ENCODE measurements at regions not wholly inside any gene's neighbourhood (a gene's known extent, or its start where the extent isn't known, plus 50 kb on each side); places are given as distances from the start of the nearest gene placed in this dataset.

DNA sequence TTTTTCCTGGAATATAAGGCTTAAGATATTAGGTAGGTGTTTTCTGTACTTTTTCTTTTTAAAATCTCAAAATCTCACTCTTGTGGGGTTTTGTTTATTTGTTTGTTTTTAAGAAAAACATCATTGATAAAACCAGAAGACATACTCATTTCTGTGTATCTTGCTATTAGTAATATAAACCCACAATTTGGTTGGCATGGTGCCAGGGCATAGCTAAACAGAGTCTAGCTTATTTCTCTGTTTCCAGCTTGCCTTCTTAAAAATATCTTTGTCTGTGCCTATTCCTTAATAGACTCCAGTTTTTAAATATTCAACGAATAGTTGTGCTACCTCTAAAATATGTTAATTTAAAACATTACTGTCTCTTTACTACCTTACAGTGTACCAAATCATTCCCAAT is 1121.9 kb upstream of the PCDH20 start:
- no peaks in the 10 kb centered on the region for H3K9me3 ChIP-seq (ENCODE audit: control insufficient read depth, low read length)
- H3K27ac ChIP-seq: no peak overlapping the region
- H3K36me3 ChIP-seq (ENCODE audit: control insufficient read depth, insufficient read depth, low read length): no peaks in the 10 kb centered on the region
- no peaks in the 10 kb centered on the region for H3K4me1 ChIP-seq
- H3K79me2 ChIP-seq: no peaks in the 10 kb centered on the region
- no peaks in the 10 kb centered on the region for H3K27me3 ChIP-seq (ENCODE audit: control insufficient read depth, insufficient read depth, low read length)
- no peak overlapping the region for H3K9ac ChIP-seq
- no peak overlapping the region for H3K4me3 ChIP-seq (ENCODE audit: low read depth, low read length)
- H3K4me2 ChIP-seq (ENCODE audit: low read length): no peak overlapping the region
- TF ChIP-seq CTCF (IDR thresholded peaks at IDR 0.05): no peak
- no peak overlapping the region for H2AFZ ChIP-seq

DNA sequence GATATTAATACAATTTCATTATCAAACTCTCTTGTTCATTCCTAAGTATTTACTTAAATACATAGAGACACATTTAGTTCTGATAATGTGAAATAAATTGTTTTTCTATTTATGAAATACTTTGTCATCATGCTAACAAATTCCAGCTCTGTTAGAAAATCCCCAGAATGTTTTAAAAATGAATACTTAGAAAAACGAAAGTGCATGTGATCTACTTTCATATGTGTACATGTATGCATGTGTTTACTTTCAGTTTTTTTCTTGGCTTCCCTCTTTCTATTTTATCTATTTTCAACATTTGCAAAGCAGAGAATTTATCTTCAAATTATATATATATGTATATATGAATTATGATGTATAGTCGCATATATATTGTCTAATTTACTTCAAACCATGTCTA is 1110.0 kb upstream of the PCDH20 start:
- Histone ChIP-seq H3K36me3 (ENCODE audit: control insufficient read depth, insufficient read depth, low read length) (no peaks in the 10 kb centered on the region), H2AFZ (no peak overlapping the region), H3K27me3 (ENCODE audit: control insufficient read depth, insufficient read depth, low read length) (no peaks in the 10 kb centered on the region), H3K4me1 (no peaks in the 10 kb centered on the region), H3K9ac (no peak overlapping the region), H3K4me2 (ENCODE audit: low read length) (no peak overlapping the region), H3K4me3 (ENCODE audit: low read depth, low read length) (no peak overlapping the region), H3K79me2 (no peaks in the 10 kb centered on the region), H3K27ac (no peak overlapping the region), H3K9me3 (ENCODE audit: control insufficient read depth, low read length) (no peaks in the 10 kb centered on the region)
- no peak for TF ChIP-seq CTCF (IDR thresholded peaks at IDR 0.05)

GRCh38 chr13:62524498-62524897 is 1108.8 kb upstream of the PCDH20 start:
- Histone ChIP-seq H3K79me2 (no peaks in the 10 kb centered on the region), H3K27ac (no peak overlapping the region), H3K9me3 (ENCODE audit: control insufficient read depth, low read length) (no peaks in the 10 kb centered on the region), H3K27me3 (ENCODE audit: control insufficient read depth, insufficient read depth, low read length) (no peaks in the 10 kb centered on the region), H3K4me1 (no peaks in the 10 kb centered on the region), H3K9ac (no peak overlapping the region), H3K4me2 (ENCODE audit: low read length) (no peak overlapping the region), H2AFZ (no peak overlapping the region), H3K4me3 (ENCODE audit: low read depth, low read length) (no peak overlapping the region), H3K36me3 (ENCODE audit: control insufficient read depth, insufficient read depth, low read length) (no peaks in the 10 kb centered on the region)
- no peak for TF ChIP-seq CTCF (IDR thresholded peaks at IDR 0.05)

GRCh38 chr13:62524061-62524460 is 1108.4 kb upstream of the PCDH20 start:
- TF ChIP-seq CTCF (IDR thresholded peaks at IDR 0.05): no peak
- no peak overlapping the region for H2AFZ ChIP-seq
- no peak overlapping the region for H3K4me3 ChIP-seq (ENCODE audit: low read depth, low read length)
- no peaks in the 10 kb centered on the region for H3K36me3 ChIP-seq (ENCODE audit: control insufficient read depth, insufficient read depth, low read length)
- H3K9me3 ChIP-seq (ENCODE audit: control insufficient read depth, low read length): no peaks in the 10 kb centered on the region
- no peaks in the 10 kb centered on the region for H3K79me2 ChIP-seq
- no peak overlapping the region for H3K27ac ChIP-seq
- H3K27me3 ChIP-seq (ENCODE audit: control insufficient read depth, insufficient read depth, low read length): no peaks in the 10 kb centered on the region
- no peak overlapping the region for H3K9ac ChIP-seq
- H3K4me2 ChIP-seq (ENCODE audit: low read length): no peak overlapping the region
- no peaks in the 10 kb centered on the region for H3K4me1 ChIP-seq

GRCh38 chr13:62512194-62513141 is 1096.8 kb upstream of the PCDH20 start:
- H3K4me2 ChIP-seq (ENCODE audit: low read length): no peak overlapping the region
- H3K9ac ChIP-seq: no peak overlapping the region
- H3K27ac ChIP-seq: no peak overlapping the region
- no peak overlapping the region for H2AFZ ChIP-seq
- H3K9me3 ChIP-seq (ENCODE audit: control insufficient read depth, low read length): no peaks in the 10 kb centered on the region
- TF ChIP-seq CTCF (IDR thresholded peaks at IDR 0.05): peak; percentile 18
- H3K27me3 ChIP-seq (ENCODE audit: control insufficient read depth, insufficient read depth, low read length): no peaks in the 10 kb centered on the region
- no peaks in the 10 kb centered on the region for H3K4me1 ChIP-seq
- no peaks in the 10 kb centered on the region for H3K79me2 ChIP-seq
- H3K4me3 ChIP-seq (ENCODE audit: low read depth, low read length): no peak overlapping the region
- no peaks in the 10 kb centered on the region for H3K36me3 ChIP-seq (ENCODE audit: control insufficient read depth, insufficient read depth, low read length)

All from parathyroid adenoma (tissue), 2 donors.